SK-N-MC (cell line): ENCODE measurements at regions not wholly inside any gene's neighbourhood (a gene's known extent, or its start where the extent isn't known, plus 50 kb on each side); places are given as distances from the start of the nearest gene placed in this dataset.
"Not testable (repeated sequence)": the region's sequence is repeated elsewhere in the genome, so short reads cannot be mapped to it uniquely, and the experiment has no call there.

Source experiments
- DNase-seq: peaks from one replicate; pipeline ENCODE4 v3.0.0-alpha.2; 2011; ENCODE audit warnings: low read depth, low spot score
- H3K27ac ChIP-seq: fragments of 200-600 bp; sonication (generic); 2 replicates; pipeline ENCODE4 v1.5.1; 2016; ENCODE audit warnings: mixed run types
- H3K36me3 ChIP-seq: fragments of 200-600 bp; sonication (generic); 2 replicates; pipeline ENCODE4 v1.6.1; 2017; ENCODE audit warnings: antibody characterized with exemption, low read length, mixed read lengths; ENCODE audit not compliant: insufficient read depth
- H3K4me3 ChIP-seq: fragments of 200-600 bp; sonication (generic); 2 replicates; pipeline ENCODE4 v1.5.1; 2016
- H3K9ac ChIP-seq: fragments of 200-600 bp; sonication (generic); 2 replicates; pipeline ENCODE4 v1.8.0; 2017; ENCODE audit warnings: mixed run types, mixed read lengths; ENCODE audit not compliant: insufficient read length
- H3K9me3 ChIP-seq: fragments of 200-600 bp; sonication (generic); 2 replicates; pipeline ENCODE4 v1.6.1; 2017; ENCODE audit warnings: low read depth, mild to moderate bottlenecking, antibody characterized with exemption, low read length, moderate library complexity, mixed read lengths
- EZH2 ChIP-seq: fragments of 200-600 bp; sonication (generic); IDR thresholded peaks from one replicate; pipeline ENCODE4 v1.6.1; 2017; ENCODE audit warnings: antibody characterized with exemption
- FOXP2 ChIP-seq: optimal IDR thresholded peaks from 2 replicates; pipeline ENCODE3; 2011; ENCODE audit warnings: mild to moderate bottlenecking, moderate library complexity; ENCODE audit not compliant: insufficient read depth; ENCODE audit errors: extremely low read length, control extremely low read depth
- POLR2AphosphoS5 ChIP-seq: IDR thresholded peaks from 2 replicates; pipeline ENCODE4 v1.6.1; 2012; ENCODE audit warnings: mild to moderate bottlenecking, low read depth, low read length, borderline replicate concordance

DNA sequence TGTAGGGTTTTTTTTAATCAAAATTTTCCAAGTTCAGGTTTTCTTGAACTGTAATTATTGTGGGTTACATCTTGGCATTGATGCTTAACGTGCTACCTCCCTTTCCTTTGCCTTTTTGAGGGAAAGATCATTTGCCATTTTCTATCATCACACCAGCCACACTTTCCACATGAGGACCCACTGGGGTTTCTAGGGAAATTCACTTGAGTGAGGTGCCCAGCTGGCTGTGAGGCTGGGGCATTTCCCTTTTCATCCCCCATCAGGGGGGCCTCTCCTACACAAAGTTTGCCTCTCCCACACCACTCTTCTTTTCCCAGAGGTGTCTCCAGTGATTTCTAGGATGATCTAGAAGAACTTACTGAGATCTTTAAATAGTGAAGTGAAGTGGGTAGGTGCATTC is 335.7 kb downstream of the BMP4 start:
- no peak overlapping the region for H3K9ac ChIP-seq
- no peak for DNase-seq
- no peaks in the 10 kb centered on the region for H3K9me3 ChIP-seq
- no peak overlapping the region for H3K27ac ChIP-seq
- no peaks in the 10 kb centered on the region for H3K36me3 ChIP-seq
- TF ChIP-seq EZH2 (no peak), POLR2AphosphoS5 (no peak), FOXP2 (no peak)
- H3K4me3 ChIP-seq = no peak overlapping the region

- no peak for DNase-seq
- no peaks in the 10 kb centered on the region for H3K9me3 ChIP-seq
Measured at GRCh38 chr14:53620317-53620716, 336.3 kb downstream of the BMP4 start.

DNA sequence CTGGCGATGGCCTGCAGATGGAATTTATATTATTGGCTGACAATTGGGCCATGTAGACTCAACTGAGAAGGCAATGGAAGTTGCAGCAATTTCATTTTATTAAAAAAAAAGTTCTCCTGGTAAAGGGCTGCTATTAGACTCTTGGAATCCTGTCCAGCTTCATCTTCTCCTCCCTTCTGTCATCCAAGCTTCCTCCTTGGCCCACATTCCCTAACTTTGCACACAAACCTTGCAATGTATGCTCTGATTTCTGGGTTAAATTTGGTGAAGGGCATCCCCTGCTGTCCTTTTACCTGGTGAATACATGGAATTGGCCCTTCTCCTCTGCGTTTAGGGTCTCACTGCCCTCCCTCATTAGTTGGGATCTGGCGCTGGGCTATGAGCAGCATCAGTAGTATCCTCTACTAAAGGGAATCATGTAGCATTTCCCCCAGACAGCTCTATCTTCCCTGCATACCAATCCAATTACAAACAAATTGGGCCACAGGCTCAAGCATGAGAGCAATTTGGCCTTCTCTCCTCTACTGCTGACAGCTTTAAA is 336.9 kb downstream of the BMP4 start:
- no peak overlapping the region for H3K27ac ChIP-seq

More at GRCh38 chr14:53620317-53620716, 336.3 kb downstream of the BMP4 start:
- TF ChIP-seq EZH2 = no peak
- no peak for TF ChIP-seq FOXP2
- Histone ChIP-seq H3K9ac (no peak overlapping the region), H3K4me3 (no peak overlapping the region), H3K27ac (no peak overlapping the region), H3K36me3 (no peaks in the 10 kb centered on the region)

DNA sequence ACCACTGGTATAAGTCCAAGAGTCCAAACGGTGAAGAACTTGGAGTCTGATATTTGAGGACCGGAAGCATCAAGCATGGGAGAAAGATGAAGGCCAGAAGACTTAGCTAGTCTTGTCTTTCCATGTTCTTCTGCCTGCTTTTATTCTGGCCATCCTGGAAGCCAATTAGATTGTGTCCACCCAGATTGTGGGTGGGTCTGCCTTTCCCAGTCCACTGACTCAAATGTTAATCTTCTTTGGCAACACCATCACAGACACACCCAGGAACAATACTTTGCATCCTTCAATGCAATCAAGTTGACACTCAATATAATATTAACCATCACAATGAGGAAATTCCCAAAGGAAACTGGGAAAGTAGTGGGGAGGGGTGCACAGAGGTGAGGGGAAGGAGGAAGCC is 340.1 kb downstream of the BMP4 start:
- H3K4me3 ChIP-seq, DNase-seq, H3K9me3 ChIP-seq, H3K36me3 ChIP-seq, H3K27ac ChIP-seq, H3K9ac ChIP-seq: not testable (repeated sequence)

More for the DNA sequence above, 336.9 kb downstream of the BMP4 start:
- DNase-seq = no peak
- no peak overlapping the region for H3K9ac ChIP-seq
- H3K4me3 ChIP-seq = no peak overlapping the region
- H3K36me3 ChIP-seq = no peaks in the 10 kb centered on the region
- TF ChIP-seq POLR2AphosphoS5 (no peak), FOXP2 (no peak), EZH2 (no peak)
- no peaks in the 10 kb centered on the region for H3K9me3 ChIP-seq

DNA sequence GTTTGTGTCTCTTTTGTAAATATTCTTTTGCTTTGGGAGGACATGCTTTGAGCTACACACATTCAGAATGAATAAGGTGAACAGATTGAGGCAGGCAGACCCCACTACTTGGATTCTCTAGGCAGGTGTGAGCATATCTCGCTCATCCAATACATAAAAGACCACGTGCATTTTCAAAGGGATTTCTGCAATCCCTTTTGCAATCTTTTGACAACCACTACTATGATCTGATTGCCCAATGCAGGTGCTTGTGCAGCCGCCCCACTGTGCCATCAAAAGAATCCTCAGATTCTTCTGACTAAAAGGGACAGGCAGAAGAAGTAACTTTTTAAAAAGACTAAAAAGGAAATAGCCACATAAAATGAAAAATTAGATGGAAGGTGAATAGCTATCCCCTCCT is 341.4 kb downstream of the BMP4 start:
- no peak for DNase-seq
- H3K27ac ChIP-seq = no peak overlapping the region
- no peak overlapping the region for H3K9ac ChIP-seq
- no peaks in the 10 kb centered on the region for H3K36me3 ChIP-seq
- TF ChIP-seq FOXP2 = no peak
- TF ChIP-seq EZH2 = no peak
- no peak for TF ChIP-seq POLR2AphosphoS5
- H3K9me3 ChIP-seq = no peaks in the 10 kb centered on the region
- H3K4me3 ChIP-seq = no peak overlapping the region

GRCh38 chr14:53613404-53614253 is 343.0 kb downstream of the BMP4 start:
- no peak overlapping the region for H3K27ac ChIP-seq
- TF ChIP-seq FOXP2 = no peak
- no peak for TF ChIP-seq EZH2
- TF ChIP-seq POLR2AphosphoS5 = no peak
- no peaks in the 10 kb centered on the region for H3K9me3 ChIP-seq
- H3K4me3 ChIP-seq = no peak overlapping the region
- H3K36me3 ChIP-seq = no peaks in the 10 kb centered on the region
- DNase-seq = no peak
- no peak overlapping the region for H3K9ac ChIP-seq

- DNase-seq = no peak
- H3K36me3 ChIP-seq = no peaks in the 10 kb centered on the region
- H3K9ac ChIP-seq = no peak overlapping the region
- H3K4me3 ChIP-seq = no peak overlapping the region
- H3K27ac ChIP-seq = no peak overlapping the region
- no peaks in the 10 kb centered on the region for H3K9me3 ChIP-seq
- TF ChIP-seq EZH2 (no peak), FOXP2 (no peak), POLR2AphosphoS5 (no peak)
Measured at GRCh38 chr14:53610947-53611346, 345.7 kb downstream of the BMP4 start.

DNA sequence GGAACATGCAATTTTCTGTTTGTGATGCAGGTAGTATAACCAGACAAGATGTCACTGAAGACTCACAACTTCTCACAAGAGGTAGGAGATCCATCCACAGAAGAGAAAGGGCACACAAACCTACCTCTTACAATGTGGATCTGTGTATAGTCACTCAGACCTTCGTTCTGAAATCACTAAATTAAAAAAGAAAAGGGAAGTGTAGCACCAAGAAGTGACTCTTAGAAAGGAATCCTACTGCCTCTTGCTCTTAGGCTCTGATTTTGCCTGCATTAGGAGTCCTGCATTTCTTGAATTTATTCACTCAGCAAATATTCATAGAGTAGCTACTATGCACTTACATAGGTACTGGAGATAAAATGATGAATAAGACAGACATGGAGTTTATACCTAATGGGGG is 347.6 kb downstream of the BMP4 start:
- H3K9me3 ChIP-seq = no peaks in the 10 kb centered on the region
- H3K9ac ChIP-seq = no peak overlapping the region
- TF ChIP-seq EZH2 (no peak), POLR2AphosphoS5 (no peak), FOXP2 (no peak)
- no peak overlapping the region for H3K27ac ChIP-seq
- DNase-seq = no peak
- no peaks in the 10 kb centered on the region for H3K36me3 ChIP-seq
- no peak overlapping the region for H3K4me3 ChIP-seq

DNA sequence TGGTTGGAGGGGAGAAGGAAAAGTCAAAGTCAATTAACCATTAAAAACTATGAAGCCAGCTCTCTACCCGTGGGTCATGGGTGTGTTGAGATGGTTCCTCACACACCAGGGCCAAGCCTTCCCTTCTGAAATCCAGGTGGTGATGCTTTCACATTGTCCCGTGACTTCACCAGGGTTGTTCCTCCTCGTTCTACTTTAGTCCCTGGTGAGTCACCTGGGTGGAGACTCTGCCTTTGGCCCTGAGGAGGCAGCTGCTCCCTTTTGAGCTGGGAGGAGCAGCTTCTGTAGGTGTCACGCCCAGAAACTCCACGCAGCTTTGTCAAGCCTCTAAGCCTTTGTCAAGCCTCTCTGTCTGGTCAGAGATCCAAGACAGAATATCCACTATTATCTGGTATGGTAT is 348.3 kb downstream of the BMP4 start:
- TF ChIP-seq EZH2 (no peak), POLR2AphosphoS5 (no peak), FOXP2 (no peak)
- Histone ChIP-seq H3K27ac (no peak overlapping the region), H3K4me3 (no peak overlapping the region), H3K36me3 (no peaks in the 10 kb centered on the region), H3K9ac (no peak overlapping the region), H3K9me3 (no peaks in the 10 kb centered on the region)
- no peak for DNase-seq
